GM12878 (cell line): ENCODE measurements at regions not wholly inside any gene's neighbourhood (a gene's known extent, or its start where the extent isn't known, plus 50 kb on each side); places are given as distances from the start of the nearest gene placed in this dataset.

Experiments used
- ATAC-seq: fragments of 200-7000 bp; cut with Tn5 transposase; 3 replicates; pipeline ENCODE4 v1.9.1; 2020; ENCODE audit warnings: mild to moderate bottlenecking, moderate library complexity
- BruUV-seq: library from RNA; stranded (reverse); fragments of 400-500 nt; replicated peaks from 2 replicates; lab custom pipeline; 2021; lab: Mats Ljungman, UMichigan
- CTCF ChIA-PET: fragments of 300-600 bp; sonication (Branson Sonifier 250); formaldehyde crosslinking; extraction: SDS; loops from one replicate; lab custom pipeline; 2021; ENCODE audit warnings: inconsistent platforms; lab: Yijun Ruan, JAX
- POLR2A ChIA-PET: fragments of 350-600 bp; formaldehyde crosslinking; extraction: SDS; loops from one replicate; lab custom pipeline; 2021; ENCODE audit warnings: inconsistent platforms; lab: Charles Lee
- RAD21 ChIA-PET: fragments of 300-600 bp; sonication (Branson Sonifier 250); formaldehyde crosslinking; loops from one replicate; lab custom pipeline; 2023; ENCODE audit warnings: antibody characterized with exemption; ENCODE audit not compliant: unreplicated experiment; lab: Charles Lee
- SMC1A ChIA-PET: fragments of 300-600 bp; sonication (Branson Sonifier 250); formaldehyde crosslinking; loops from one replicate; lab custom pipeline; 2023; ENCODE audit not compliant: unreplicated experiment, uncharacterized antibody; lab: Charles Lee
- DNase-seq: peaks from one replicate; pipeline ENCODE4 v3.0.0-alpha.2; 2011; ENCODE audit warnings: low read depth, low spot score
- FAIRE-seq: peaks from 3 replicates; lab custom pipeline; 2011; peaks lifted over from hg19 to GRCh38; lab: Jason Lieb, UNC
- H2AFZ ChIP-seq: 2 replicates; pipeline ENCODE4 v1.6.0; 2011; ENCODE audit warnings: low read depth, low read length, control low read depth; ENCODE audit not compliant: control insufficient read depth
- H3K27ac ChIP-seq: 2 replicates; pipeline ENCODE4 v1.5.1; 2011; ENCODE audit warnings: control low read depth; ENCODE audit not compliant: control insufficient read depth, insufficient read depth
- H3K27me3 ChIP-seq, 2 experiments: replicated peaks in 1 of 2; 2 replicates each; pipeline versions ENCODE4 v1.6.0 to v1.6.1; 2011; ENCODE audit warnings: low read length in 1 of 2; ENCODE audit not compliant: control insufficient read depth in 2 of 2, insufficient read depth in 2 of 2
- H3K36me3 ChIP-seq, 2 experiments: 2 replicates each; pipeline ENCODE4 v1.5.1; 2011; ENCODE audit warnings: low read length in 1 of 2; ENCODE audit not compliant: control insufficient read depth in 2 of 2, insufficient read depth in 2 of 2
- H3K4me1 ChIP-seq: 2 replicates; pipeline ENCODE4 v1.6.1; 2011; ENCODE audit warnings: mild to moderate bottlenecking, low read length, moderate library complexity, mixed read lengths; ENCODE audit not compliant: control insufficient read depth, insufficient read depth
- H3K4me2 ChIP-seq: 2 replicates; pipeline ENCODE4 v1.6.0; 2011; ENCODE audit warnings: control low read depth; ENCODE audit not compliant: control insufficient read depth, insufficient read depth
- H3K4me3 ChIP-seq: fragments of 200-600 bp; sonication (generic); 2 replicates; pipeline ENCODE4 v1.5.1; 2016
- H3K79me2 ChIP-seq: 2 replicates; pipeline ENCODE4 v1.6.0; 2011; ENCODE audit warnings: low read length; ENCODE audit not compliant: control insufficient read depth, insufficient read depth
- H3K9ac ChIP-seq: 2 replicates; pipeline ENCODE4 v1.8.0; 2011; ENCODE audit warnings: low read length, control low read depth, mixed read lengths; ENCODE audit not compliant: control insufficient read depth, insufficient read depth
- H3K9me3 ChIP-seq: replicated peaks from 3 replicates; pipeline ENCODE4 v1.5.1; 2011; ENCODE audit warnings: mild to moderate bottlenecking, low read length; ENCODE audit not compliant: control insufficient read depth, insufficient read depth
- H4K20me1 ChIP-seq: 2 replicates; pipeline ENCODE4 v1.6.0; 2011; ENCODE audit not compliant: control insufficient read depth, insufficient read depth
- CBX5 ChIP-seq: sonication (generic); IDR thresholded peaks from 2 replicates; pipeline ENCODE4 v1.6.1; 2016; ENCODE audit warnings: low read depth, moderate library complexity, mild to moderate bottlenecking, inconsistent platforms
- JUNB ChIP-seq: IDR thresholded peaks from 2 replicates; pipeline ENCODE4 v1.6.1; 2016; ENCODE audit warnings: antibody characterized with exemption, mild to moderate bottlenecking
- KLF5 ChIP-seq: fragments of 450-650 bp; IDR thresholded peaks from 2 replicates; pipeline ENCODE4 v1.6.1; 2014; ENCODE audit warnings: mild to moderate bottlenecking; ENCODE audit not compliant: partially characterized antibody
- MLLT1 ChIP-seq: fragments of 450-650 bp; IDR thresholded peaks from 2 replicates; pipeline ENCODE4 v1.6.1; 2016; ENCODE audit warnings: mild to moderate bottlenecking
- WGBS: methylation state at CpG from one replicate; pipeline ENCODE4 v1.1.6; 2016; ENCODE audit warnings: low lambda C conversion rate; ENCODE audit not compliant: insufficient replicate concordance, insufficient coverage; ENCODE audit errors: missing lambda C conversion rate; 5-methylcytosine and 5-hydroxymethylcytosine counted together
- in situ Hi-C: fragments of 300-500 bp; cut with MboI; formaldehyde crosslinking; loops from 9 replicates; pipeline ENCODE4 v1.14.3; 2018; ENCODE audit warnings: mixed read lengths
- intact Hi-C: fragments of 100-400 bp; cut with micrococcal nuclease; formaldehyde crosslinking; loops from one replicate; pipeline ENCODE4 v1.14.2; 2022; ENCODE audit not compliant: unreplicated experiment
- TF ChIP-seq, protein P1 (sequence below): IDR thresholded peaks from 2 replicates; pipeline ENCODE4 v1.6.1; 2011; ENCODE audit warnings: mild to moderate bottlenecking, low read depth, low read length, moderate library complexity; ENCODE audit not compliant: insufficient replicate concordance

GRCh38 chr2:147352264-147353071, 492.4 kb upstream of the ACVR2A start (continued):
- TF ChIP-seq MLLT1 (no peak), KLF5 (no peak), CBX5 (no peak)

DNA sequence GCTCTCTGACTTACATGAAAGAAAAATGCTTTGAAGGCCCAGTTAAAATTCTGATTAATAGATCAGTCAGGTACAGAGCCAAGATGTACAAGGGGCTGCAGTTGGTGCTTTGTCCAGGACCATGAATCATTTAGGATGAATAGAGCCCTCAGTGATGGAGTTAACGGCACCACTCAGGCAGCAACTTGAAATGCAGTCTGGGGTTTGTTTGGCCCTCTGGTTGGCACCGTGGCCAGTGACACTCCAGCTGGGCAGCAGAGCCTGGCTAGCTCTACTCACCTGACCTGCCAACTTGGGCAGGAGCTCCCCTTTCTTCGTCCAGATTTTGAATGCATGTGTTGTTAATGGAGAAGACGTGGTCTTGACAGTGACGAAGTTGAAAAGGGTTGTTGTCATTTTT, 493.0 kb upstream of the ACVR2A start:
- Histone ChIP-seq H3K36me3 (no peaks in the 10 kb centered on the region), H2AFZ (no peak overlapping the region), H4K20me1 (no peaks in the 10 kb centered on the region), H3K27ac (no peak overlapping the region), H3K9ac (no peak overlapping the region), H3K4me3 (no peak overlapping the region), H3K4me1 (no peaks in the 10 kb centered on the region)
- intact Hi-C loops, result no loop called here
- CTCF ChIA-PET, result interaction anchor here (0.8 to 1.3 kb wide), 3 partner anchors 19 to 420 kb away, joined by 3 to 4 read pairs (median 3); no protein-coding TSS in a partner anchor
- FAIRE-seq (no peak), ATAC-seq (no peak; the same call in 2 of the 3 replicates), DNase-seq (no peak)
- no TSS peak for BruUV-seq
- 57% methylated on average over 5 of the region's 5 CpGs for WGBS
- RAD21 ChIA-PET, result no interaction called here
- POLR2A ChIA-PET, result no interaction called here
- SMC1A ChIA-PET, result interaction anchor here (1.6 kb wide), 1 partner anchor 55 kb away, joined by 5 read pairs; no protein-coding TSS in a partner anchor
- no peak for TF ChIP-seq JUNB
- TF ChIP-seq, protein P1, sequence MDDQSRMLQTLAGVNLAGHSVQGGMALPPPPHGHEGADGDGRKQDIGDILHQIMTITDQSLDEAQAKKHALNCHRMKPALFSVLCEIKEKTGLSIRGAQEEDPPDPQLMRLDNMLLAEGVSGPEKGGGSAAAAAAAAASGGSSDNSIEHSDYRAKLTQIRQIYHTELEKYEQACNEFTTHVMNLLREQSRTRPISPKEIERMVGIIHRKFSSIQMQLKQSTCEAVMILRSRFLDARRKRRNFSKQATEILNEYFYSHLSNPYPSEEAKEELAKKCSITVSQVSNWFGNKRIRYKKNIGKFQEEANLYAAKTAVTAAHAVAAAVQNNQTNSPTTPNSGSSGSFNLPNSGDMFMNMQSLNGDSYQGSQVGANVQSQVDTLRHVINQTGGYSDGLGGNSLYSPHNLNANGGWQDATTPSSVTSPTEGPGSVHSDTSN, result no peak
- TF ChIP-seq, all 136 proteins: peak for 0
- no peaks in the 10 kb centered on the region for H3K9me3 ChIP-seq
- H3K4me2 ChIP-seq, result no peak overlapping the region
- no peaks in the 10 kb centered on the region for H3K27me3 ChIP-seq
- in situ Hi-C loops, result no loop called here
- no peaks in the 10 kb centered on the region for H3K79me2 ChIP-seq
